ENCODE measurements at regions not wholly inside any gene's neighbourhood (a gene's known extent, or its start where the extent isn't known, plus 50 kb on each side); places are given as distances from the start of the nearest gene placed in this dataset.
"Not testable (repeated sequence)": the region's sequence is repeated elsewhere in the genome, so short reads cannot be mapped to it uniquely, and the experiment has no call there.

DNA sequence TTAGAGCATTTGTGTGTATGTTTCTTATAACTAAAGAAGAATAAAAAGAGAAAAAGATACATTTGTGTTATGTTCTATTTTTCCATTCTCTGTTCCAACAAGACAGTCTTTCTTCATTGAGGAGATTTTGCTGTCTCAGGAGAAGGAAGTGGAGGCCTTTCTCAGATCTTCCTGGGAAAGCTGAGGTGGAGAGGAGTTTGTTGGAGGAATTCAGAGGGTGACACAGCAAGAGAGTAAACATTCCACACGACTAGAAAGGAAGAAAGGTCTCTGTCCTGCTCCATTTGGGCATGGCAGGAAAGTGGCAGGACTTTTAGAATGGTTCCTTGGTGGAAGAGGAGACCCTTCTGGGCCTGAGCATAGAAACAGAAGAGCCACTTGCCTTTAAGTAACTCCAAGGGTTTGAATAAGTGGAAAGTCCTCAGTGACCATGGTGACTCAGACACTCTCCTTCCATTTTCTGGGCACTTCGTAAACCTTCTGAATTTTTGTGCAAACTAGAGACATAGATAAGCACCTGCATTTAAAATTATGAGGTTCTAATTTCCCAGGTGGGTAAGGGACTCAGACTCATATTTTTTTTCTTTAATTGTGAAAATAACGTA lies 52.3 kb upstream of the COL5A2 start:
- no peak for DNase-seq

GRCh38 chr2:189232759-189233406 lies 53.3 kb upstream of the COL5A2 start:
- no peak for DNase-seq

GRCh38 chr2:189233527-189233926 lies 54.0 kb upstream of the COL5A2 start:
- DNase-seq = no peak

DNA sequence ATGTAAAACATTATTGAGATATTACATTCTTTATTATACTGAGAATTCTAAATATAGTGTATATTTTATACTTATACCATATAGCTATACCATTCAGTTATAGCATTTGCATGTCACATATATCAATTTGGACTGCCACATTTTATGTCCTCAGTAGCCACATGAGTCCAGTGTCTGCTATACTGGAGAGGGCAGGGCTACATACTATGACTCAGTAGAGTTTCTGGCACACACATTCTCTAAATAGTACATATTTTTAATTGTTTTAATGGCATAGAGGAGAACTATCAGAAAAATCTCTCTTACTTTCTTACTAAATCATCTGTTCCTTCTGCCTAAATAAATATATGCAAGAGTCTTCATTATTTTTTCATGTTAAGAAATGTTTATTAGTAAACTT lies 55.4 kb upstream of the COL5A2 start:
- peak; percentile 31 for DNase-seq

DNA sequence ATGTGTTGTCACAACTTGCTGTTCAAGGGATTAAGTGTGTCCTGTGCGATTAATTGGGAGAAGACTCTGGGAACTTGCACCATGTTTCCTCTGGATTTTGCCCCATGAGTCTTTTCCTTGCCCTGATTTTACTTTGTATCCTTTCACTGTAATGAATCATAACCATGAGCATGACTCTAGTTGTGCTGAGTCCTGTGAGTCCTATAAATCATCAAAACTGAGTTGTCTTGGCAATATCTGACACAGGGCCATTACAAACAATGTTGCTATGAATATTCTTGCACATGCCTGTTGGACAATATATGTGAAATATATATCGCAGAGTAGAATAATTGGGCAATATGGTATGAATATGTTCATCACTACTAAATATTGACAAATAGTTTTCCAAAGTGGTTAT lies 56.5 kb upstream of the COL5A2 start:
- peak; percentile 57 for DNase-seq

GRCh38 chr2:189238903-189239302 lies 59.3 kb upstream of the COL5A2 start:
- DNase-seq = no peak

DNA sequence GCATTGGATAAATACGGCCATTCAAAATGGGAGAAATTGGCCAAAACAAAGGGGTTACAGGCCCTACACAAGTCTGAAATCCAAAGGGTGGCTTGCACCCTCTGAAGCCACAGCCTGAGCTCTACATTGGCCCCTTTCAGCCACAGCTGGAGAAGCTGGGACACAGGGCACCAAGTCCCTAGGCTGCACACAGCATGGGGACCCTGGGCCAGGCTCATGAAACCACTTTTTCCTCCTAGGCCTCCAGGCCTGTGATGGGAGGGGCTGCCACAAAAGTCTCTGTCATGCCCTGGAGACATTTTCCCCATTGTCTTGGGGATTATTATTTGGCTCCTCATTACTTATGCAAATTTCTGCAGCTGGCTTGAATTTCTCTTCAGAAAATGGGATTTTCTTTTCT lies 64.3 kb upstream of the COL5A2 start:
- DNase-seq = not testable (repeated sequence)

DNA sequence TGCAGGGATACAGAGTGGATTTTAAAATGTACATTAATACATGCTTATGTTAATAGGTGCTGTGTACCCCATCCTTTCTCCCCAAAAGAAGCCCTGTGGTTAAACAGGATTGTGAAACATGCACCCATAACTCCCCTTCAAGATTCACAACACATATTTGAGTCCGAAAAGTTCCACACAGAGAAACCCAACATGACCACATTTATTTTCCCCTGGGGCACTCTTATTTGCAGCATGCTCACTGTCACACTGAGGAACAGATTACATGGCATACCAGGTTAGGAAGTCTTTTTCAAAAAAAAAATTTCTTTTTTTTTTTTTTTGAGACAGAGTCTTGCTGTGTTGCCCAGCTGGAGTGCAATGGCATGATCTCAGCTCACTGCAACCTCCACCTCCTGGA lies 67.7 kb upstream of the COL5A2 start:
- no peak for DNase-seq

- DNase-seq = no peak
These were observed 68.6 kb upstream of the COL5A2 start for GRCh38 chr2:189248141-189248540.

DNA sequence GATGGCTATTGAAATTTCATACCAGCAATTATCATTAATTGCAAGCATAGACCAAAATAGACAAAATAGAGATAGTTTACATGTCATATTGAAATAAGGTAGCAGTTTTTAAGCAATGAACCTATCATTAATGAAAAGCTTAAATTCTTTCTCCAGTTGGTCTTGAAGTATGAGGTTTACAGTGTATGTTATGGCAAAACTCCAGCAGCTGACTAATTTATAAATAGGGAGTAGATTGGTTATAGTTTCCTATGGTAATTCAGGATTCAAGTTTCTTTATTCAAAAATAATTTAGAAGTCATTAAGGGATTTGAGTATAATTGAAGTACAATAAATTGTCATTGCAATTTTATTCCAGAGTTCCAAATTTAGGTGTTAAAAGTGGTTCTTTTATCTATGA lies 69.6 kb upstream of the COL5A2 start:
- peak; percentile 79 for DNase-seq

DNA sequence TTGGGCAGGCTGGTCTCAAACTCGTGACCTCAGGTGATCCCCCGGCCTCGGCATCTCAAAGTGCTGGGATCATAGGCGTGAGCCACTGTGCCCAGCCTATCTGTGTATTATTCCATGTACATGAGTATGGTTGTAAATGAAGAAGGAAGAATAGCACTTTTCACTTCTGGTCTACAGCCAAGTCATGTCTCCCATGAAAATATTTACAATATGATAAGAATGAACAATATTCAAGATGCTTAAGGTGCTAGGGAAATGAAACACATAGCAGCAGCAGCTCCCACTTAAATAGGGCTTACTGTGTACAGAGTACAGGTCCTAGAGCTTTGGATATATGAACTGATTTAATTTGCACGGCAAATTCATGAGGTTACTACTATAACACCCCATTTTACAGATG lies 70.3 kb upstream of the COL5A2 start:
- peak; percentile 26 for DNase-seq

DNA sequence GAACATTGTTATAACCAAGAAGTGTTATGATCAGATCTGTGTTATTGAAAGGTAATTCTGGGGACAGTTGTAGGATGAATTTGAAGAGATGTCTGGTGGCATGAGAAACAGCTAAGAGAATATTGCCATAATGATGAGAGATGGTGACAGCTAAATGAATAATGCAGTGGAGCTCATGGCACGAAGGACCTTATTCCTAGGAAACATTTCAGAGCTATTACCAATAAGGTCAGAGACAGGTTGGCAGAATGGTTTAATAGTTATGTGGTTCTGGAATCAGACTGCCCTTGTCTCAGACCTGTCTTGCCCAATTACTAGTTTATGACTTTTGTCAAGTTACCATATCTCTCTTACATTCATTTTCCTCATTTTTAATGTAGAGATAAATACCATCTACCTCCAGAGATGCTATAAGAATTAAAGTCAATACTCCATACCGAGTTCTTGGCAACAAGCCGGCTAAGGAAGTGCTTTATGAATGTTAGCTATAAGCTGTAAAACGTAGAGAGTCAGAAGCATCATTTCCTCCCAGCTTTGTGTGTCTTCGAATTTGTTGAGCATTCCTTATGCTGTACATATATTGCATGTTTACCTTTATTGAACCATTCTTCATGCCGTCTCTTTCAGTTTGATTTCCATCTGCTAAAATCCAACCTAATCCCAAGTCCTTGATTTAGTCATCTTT lies 73.6 kb upstream of the COL5A2 start:
- peak; percentile 68 for DNase-seq

- peak; percentile 50 for DNase-seq
These were observed 74.3 kb upstream of the COL5A2 start for GRCh38 chr2:189253836-189254235.

- peak; percentile 88 for DNase-seq
These were observed 74.8 kb upstream of the COL5A2 start for GRCh38 chr2:189254268-189254883.

GRCh38 chr2:189255711-189256110 lies 76.2 kb upstream of the COL5A2 start:
- DNase-seq = no peak

DNA sequence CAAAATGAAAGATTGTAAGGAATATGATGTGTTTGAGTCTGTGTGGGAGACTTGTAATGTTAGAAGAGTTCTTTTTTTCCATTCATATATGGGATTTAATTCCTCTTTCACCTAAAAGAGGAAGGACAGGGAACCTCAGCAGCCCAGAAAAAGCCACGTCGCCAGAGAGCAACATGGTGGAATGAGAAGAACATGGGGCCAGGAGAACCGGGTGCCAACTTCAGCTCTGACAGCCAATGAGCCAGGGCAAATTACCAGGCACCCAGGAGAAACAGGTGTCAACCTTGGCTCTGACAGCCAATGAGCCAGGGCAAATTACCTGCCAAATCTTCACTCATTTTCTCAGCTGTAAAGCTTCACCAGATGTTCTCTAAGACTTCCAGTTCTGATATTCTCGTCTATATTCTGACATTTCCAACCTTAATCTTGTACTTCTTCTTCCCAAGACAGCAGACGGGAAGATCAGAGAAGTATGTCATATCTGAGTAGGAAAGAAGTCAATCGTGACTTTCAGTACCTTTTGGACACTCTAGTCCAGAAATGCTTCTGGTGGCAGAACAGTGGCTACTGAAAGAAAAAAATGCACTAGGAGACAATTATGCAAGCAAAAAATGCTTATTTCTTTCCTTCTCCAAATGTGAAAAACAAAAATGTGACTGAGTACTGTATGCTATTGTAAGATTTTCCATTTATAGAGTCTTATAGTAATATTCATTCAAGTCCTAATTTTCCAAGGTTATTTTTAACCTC lies 79.2 kb upstream of the COL5A2 start:
- DNase-seq = no peak

- peak; percentile 75 for DNase-seq
These were observed 80.8 kb upstream of the COL5A2 start for GRCh38 chr2:189260361-189260814.

- peak; percentile 92 for DNase-seq
These were observed 81.9 kb upstream of the COL5A2 start for GRCh38 chr2:189261431-189261841.

GRCh38 chr2:189261916-189262315 lies 82.4 kb upstream of the COL5A2 start:
- no peak for DNase-seq

DNA sequence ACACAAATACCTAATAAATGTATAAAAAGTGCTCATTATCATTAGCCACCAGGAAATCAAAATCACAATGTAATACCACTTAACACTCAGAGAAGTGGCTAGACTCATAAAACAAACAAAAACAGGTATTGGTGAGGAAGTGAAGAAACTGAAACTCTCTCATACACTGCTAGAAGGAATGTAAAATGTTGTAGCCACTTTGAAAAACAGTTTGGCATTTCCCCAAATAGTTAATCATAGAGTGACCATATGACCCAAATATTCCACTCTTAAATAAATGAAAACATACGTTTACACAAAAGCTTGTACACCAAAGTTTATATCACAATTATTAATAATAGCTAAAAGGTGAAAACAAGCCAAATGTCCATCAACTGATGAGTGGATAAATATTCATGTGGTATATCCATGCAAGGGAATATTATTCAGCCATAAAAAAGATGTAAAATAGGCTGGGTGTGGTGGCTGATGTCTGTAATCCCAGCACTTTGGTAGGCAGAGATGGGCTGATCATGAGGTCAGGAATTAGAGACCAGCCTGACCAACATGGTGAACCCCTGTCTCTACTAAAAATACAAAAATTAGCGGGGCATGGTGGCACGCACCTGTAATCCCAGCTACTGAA lies 86.2 kb upstream of the COL5A2 start:
- peak; percentile 24 for DNase-seq

DNA sequence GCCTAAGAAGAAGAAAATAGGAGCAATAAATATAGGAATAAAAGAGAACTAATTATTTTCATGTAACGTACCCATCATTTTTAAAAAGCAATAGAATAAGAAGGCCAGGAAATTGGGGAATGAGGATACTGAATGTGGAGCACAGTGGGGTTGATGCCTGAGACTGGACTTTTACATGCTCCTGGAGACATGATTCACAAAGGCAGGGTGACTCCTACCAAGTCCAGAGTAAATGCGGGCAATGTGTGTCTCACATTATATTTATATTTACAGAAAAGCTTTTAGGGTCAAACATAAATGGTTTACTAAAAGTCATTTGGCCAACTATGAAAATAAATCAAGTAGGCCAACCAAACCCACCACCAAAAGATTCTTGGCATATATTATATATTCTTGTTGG lies 87.9 kb upstream of the COL5A2 start:
- DNase-seq = peak; percentile 27

- DNase-seq = peak; percentile 90
These were observed 88.5 kb upstream of the COL5A2 start for GRCh38 chr2:189267925-189268579.
